BLaER1 (cell line): ENCODE measurements at regions not wholly inside any gene's neighbourhood (a gene's known extent, or its start where the extent isn't known, plus 50 kb on each side); places are given as distances from the start of the nearest gene placed in this dataset.

ENCODE experiments used
- H3K27ac ChIP-seq: shearing (Covaris generic); formaldehyde crosslinking; 2 replicates; pipeline ENCODE4 v1.8.1; 2022
- H3K27me3 ChIP-seq: shearing (Covaris generic); formaldehyde crosslinking; 2 replicates; pipeline ENCODE4 v1.8.1; 2022
- H3K36me3 ChIP-seq: shearing (Covaris generic); formaldehyde crosslinking; 2 replicates; pipeline ENCODE4 v1.8.1; 2022
- H3K4me1 ChIP-seq: shearing (Covaris generic); formaldehyde crosslinking; 2 replicates; pipeline ENCODE4 v1.8.1; 2022
- H3K4me2 ChIP-seq: shearing (Covaris generic); formaldehyde crosslinking; 2 replicates; pipeline ENCODE4 v1.8.1; 2022
- H3K4me3 ChIP-seq: shearing (Covaris generic); formaldehyde crosslinking; 2 replicates; pipeline ENCODE4 v1.8.1; 2022
- H3K9ac ChIP-seq: shearing (Covaris generic); formaldehyde crosslinking; 2 replicates; pipeline ENCODE4 v1.8.1; 2022
- H3K9me3 ChIP-seq: shearing (Covaris generic); formaldehyde crosslinking; 2 replicates; pipeline ENCODE4 v1.8.1; 2022
- H4K20me1 ChIP-seq: shearing (Covaris generic); formaldehyde crosslinking; 2 replicates; pipeline ENCODE4 v1.8.1; 2022
- Cebpa-rat ChIP-seq: shearing (Covaris generic); IDR thresholded peaks from 2 replicates; pipeline ENCODE4 v1.8.1; 2022

- Histone ChIP-seq H3K4me3 (no peak overlapping the region), H3K4me2 (no peak overlapping the region), H3K4me1 (peaks cover 18% of the 10 kb centered on the region; the same call in 1 of the 2 replicates), H3K36me3 (no peaks in the 10 kb centered on the region), H4K20me1 (no peaks in the 10 kb centered on the region), H3K27me3 (no peaks in the 10 kb centered on the region), H3K9me3 (no peaks in the 10 kb centered on the region), H3K27ac (no peak overlapping the region), H3K9ac (no peak overlapping the region)
- TF ChIP-seq Cebpa-rat: no peak
Observed at GRCh38 chr20:19849341-19850197, 91.5 kb downstream of the RIN2 start.

DNA sequence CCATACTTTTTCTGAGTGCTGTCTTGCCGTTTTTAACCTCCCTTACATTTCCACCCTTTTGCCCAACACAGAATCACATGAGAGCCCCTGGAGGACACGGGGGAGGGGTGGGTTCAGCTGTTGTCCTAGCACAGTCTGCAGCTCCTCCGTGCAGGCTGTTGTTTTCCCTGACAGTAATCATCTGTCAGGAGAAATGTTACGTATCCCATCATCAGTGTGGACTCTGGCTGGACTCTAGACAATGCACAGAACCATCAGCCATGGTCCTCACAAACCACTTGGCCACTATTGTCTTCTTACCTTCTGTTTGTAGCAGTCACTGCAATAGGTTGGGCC lies 92.1 kb downstream of the RIN2 start:
- H3K4me1 ChIP-seq: peaks cover 18% of the 10 kb centered on the region; the same call in 1 of the 2 replicates
- H3K4me3 ChIP-seq: no peak overlapping the region
- H3K36me3 ChIP-seq: no peaks in the 10 kb centered on the region
- H4K20me1 ChIP-seq: no peaks in the 10 kb centered on the region
- H3K9ac ChIP-seq: no peak overlapping the region
- H3K27ac ChIP-seq: no peak overlapping the region
- no peaks in the 10 kb centered on the region for H3K9me3 ChIP-seq
- H3K27me3 ChIP-seq: no peaks in the 10 kb centered on the region
- no peak for TF ChIP-seq Cebpa-rat
- H3K4me2 ChIP-seq: no peak overlapping the region

DNA sequence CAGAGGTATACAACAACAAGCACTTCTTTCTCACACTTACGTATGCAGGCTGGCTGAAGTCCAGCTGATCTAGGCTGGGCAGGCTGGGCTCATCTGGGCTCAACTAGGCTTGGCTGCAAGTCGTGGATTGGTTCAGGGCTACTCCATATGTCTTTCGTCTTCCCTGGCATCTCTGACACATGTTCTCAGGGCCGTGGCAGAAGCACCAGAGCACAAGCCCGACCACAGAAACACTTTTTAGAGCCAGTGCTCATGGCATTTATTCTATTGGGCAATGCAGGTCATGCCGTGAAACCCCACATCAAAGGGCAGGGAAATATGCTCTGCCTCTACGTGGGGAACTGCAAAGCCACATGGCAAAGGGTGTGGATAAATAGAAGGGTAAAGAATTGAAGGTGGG lies 93.8 kb downstream of the RIN2 start:
- no peak overlapping the region for H3K9ac ChIP-seq
- H3K4me1 ChIP-seq: peaks cover 18% of the 10 kb centered on the region; the same call in 1 of the 2 replicates
- H3K36me3 ChIP-seq: no peaks in the 10 kb centered on the region
- H3K4me2 ChIP-seq: no peak overlapping the region
- H3K27ac ChIP-seq: no peak overlapping the region
- H3K9me3 ChIP-seq: no peaks in the 10 kb centered on the region
- no peaks in the 10 kb centered on the region for H4K20me1 ChIP-seq
- TF ChIP-seq Cebpa-rat: no peak
- H3K27me3 ChIP-seq: no peaks in the 10 kb centered on the region
- H3K4me3 ChIP-seq: no peak overlapping the region

DNA sequence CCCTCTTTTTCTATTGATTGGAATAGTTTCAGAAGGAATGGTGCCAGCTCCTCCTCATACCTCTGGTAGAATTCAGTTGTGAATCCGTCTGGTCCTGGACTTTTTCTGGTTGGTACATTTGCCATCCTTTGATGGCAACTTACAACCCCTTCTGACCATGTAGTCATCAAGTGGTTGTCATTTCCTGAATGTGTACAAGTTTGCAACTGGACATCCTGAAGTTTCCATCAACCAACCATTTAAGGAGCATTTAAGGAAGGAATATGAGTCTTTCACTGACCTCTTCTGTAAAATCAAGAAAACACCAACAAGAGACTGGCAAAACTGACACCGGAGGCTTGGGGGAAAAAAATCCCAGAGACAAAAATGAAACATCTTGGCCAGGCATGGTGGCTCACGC lies 97.4 kb downstream of the RIN2 start:
- no peak overlapping the region for H3K27ac ChIP-seq
- no peak for TF ChIP-seq Cebpa-rat
- H3K27me3 ChIP-seq: no peaks in the 10 kb centered on the region
- H3K9ac ChIP-seq: no peak overlapping the region
- no peak overlapping the region for H3K4me3 ChIP-seq
- H3K4me1 ChIP-seq: peaks cover 12% of the 10 kb centered on the region; the same call in 1 of the 2 replicates
- no peaks in the 10 kb centered on the region for H3K9me3 ChIP-seq
- no peak overlapping the region for H3K4me2 ChIP-seq
- H3K36me3 ChIP-seq: no peaks in the 10 kb centered on the region
- H4K20me1 ChIP-seq: no peaks in the 10 kb centered on the region

- Histone ChIP-seq H3K9ac (no peak overlapping the region), H3K9me3 (no peaks in the 10 kb centered on the region), H3K36me3 (no peaks in the 10 kb centered on the region), H4K20me1 (no peaks in the 10 kb centered on the region), H3K27me3 (no peaks in the 10 kb centered on the region), H3K4me3 (no peak overlapping the region), H3K4me2 (no peak overlapping the region), H3K4me1 (peaks cover 2% of the 10 kb centered on the region; the same call in 1 of the 2 replicates), H3K27ac (no peak overlapping the region)
- no peak for TF ChIP-seq Cebpa-rat
Observed at GRCh38 chr20:19858466-19859371, 100.7 kb downstream of the RIN2 start.

GRCh38 chr20:19859444-19859843 lies 101.4 kb downstream of the RIN2 start:
- Histone ChIP-seq H3K4me3 (no peak overlapping the region), H4K20me1 (no peaks in the 10 kb centered on the region), H3K27ac (no peak overlapping the region), H3K9ac (no peak overlapping the region), H3K4me1 (peaks cover 9% of the 10 kb centered on the region), H3K4me2 (no peak overlapping the region), H3K27me3 (no peaks in the 10 kb centered on the region), H3K9me3 (no peaks in the 10 kb centered on the region), H3K36me3 (no peaks in the 10 kb centered on the region)
- no peak for TF ChIP-seq Cebpa-rat

DNA sequence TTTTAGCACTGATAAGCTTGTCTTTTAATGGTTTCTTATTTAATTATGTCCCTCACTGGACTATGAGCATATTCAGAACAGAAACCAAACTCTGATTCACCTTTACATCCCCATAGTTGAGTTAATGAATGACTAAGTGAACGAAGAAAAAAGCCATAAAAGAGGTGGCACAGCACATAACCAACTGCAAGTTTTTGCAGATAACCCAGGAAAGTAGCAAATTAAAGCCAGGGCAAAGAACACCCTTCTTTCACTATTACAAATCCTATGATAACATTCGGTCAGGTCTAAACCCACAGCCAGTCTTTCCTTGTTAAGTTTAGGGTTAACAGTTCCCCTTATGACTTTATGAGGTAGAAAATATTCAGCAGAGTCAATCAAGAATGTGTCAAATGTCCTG lies 102.7 kb downstream of the RIN2 start:
- Histone ChIP-seq H3K4me1 (peaks cover 12% of the 10 kb centered on the region), H3K36me3 (no peaks in the 10 kb centered on the region), H4K20me1 (no peaks in the 10 kb centered on the region), H3K4me3 (no peak overlapping the region), H3K9ac (no peak overlapping the region), H3K27me3 (no peaks in the 10 kb centered on the region), H3K4me2 (no peak overlapping the region), H3K9me3 (no peaks in the 10 kb centered on the region), H3K27ac (no peak overlapping the region)
- no peak for TF ChIP-seq Cebpa-rat

DNA sequence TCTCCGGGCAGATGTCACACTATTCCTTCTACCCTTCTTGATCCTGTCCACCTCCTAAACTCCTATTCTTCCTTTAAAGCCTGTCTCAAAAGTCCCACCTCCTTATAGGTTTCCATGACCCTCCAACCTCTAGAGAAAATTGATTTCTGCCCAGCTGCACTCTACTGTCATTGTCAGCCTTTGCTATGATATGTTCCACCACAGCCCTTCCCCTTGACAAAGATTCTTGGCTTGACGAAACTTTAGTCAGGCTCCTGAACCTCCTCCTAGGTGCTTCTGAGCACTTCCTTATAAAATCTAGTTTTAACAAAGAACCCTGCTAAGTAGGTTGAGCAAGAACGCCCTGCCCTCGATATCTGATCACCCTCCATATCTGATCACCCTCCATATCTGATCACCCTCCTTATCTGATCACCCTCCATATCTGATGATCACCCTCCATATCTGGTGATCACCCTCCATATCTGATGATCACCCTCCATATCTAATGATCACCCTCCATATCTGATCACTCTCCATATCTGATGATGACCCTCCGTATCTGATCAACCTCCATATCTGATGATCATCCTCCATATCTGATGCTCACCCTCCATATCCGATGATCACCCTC lies 103.2 kb downstream of the RIN2 start:
- TF ChIP-seq Cebpa-rat: no peak
- H4K20me1 ChIP-seq: no peaks in the 10 kb centered on the region
- H3K27me3 ChIP-seq: no peaks in the 10 kb centered on the region
- no peak overlapping the region for H3K9ac ChIP-seq
- H3K4me1 ChIP-seq: peaks cover 12% of the 10 kb centered on the region
- H3K4me3 ChIP-seq: no peak overlapping the region
- no peaks in the 10 kb centered on the region for H3K36me3 ChIP-seq
- no peak overlapping the region for H3K4me2 ChIP-seq
- H3K9me3 ChIP-seq: no peaks in the 10 kb centered on the region
- H3K27ac ChIP-seq: no peak overlapping the region

DNA sequence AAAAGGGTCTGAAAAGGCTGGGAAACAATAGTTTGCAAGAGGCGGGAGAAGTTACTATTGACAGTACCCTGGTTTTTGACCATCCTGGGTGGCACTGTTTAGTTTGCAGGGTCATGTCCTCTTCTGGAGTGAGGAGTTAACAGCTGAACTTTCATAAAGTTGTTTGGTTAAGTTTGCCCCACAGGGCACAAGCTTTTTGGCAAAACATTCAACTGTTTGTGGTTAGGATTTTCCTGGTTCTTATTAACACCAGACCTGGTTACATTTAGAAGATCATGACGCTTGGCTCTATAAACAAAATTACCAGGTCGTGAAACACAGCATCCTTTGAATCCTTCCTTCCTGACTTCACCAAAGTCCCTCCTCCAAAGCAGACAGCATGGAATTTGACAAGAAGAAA lies 106.1 kb downstream of the RIN2 start:
- Histone ChIP-seq H3K27ac (no peak overlapping the region), H3K4me1 (peaks cover 23% of the 10 kb centered on the region)

More for the DNA sequence above, 106.1 kb downstream of the RIN2 start:
- no peak for TF ChIP-seq Cebpa-rat
- H3K36me3 ChIP-seq: no peaks in the 10 kb centered on the region
- H3K27me3 ChIP-seq: no peaks in the 10 kb centered on the region
- H4K20me1 ChIP-seq: no peaks in the 10 kb centered on the region
- H3K4me3 ChIP-seq: no peak overlapping the region
- peak overlapping the region; percentile 22 for H3K4me2 ChIP-seq
- 0 out of 2 replicates have a peak overlapping the region, but pooled peaks have one; percentile 19 for H3K9ac ChIP-seq
- H3K9me3 ChIP-seq: peaks cover 5% of the 10 kb centered on the region; the same call in 1 of the 2 replicates
